ENCODE measurements at regions not wholly inside any gene's neighbourhood (a gene's known extent, or its start where the extent isn't known, plus 50 kb on each side); places are given as distances from the start of the nearest gene placed in this dataset.

DNA sequence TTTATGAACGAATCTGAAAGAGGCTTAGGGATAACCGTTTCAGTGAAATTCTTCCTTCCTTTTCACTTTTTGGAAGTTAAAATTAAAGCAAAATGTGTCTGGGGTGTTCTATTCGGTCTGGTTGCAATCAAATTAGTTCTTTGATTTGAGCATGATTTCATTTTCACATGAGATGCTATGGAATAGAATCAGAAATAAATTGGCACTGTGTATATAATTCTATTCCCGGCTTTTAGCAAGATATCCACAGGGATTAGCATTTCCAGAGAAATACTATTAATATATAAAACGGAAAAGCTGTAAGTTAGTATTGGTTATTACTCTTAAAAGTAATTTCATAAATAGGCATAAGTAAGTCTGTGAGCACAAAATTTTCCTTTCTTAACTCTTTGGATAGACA lies 1676.8 kb upstream of the PCDH7 start:
- TF ChIP-seq, protein P1, sequence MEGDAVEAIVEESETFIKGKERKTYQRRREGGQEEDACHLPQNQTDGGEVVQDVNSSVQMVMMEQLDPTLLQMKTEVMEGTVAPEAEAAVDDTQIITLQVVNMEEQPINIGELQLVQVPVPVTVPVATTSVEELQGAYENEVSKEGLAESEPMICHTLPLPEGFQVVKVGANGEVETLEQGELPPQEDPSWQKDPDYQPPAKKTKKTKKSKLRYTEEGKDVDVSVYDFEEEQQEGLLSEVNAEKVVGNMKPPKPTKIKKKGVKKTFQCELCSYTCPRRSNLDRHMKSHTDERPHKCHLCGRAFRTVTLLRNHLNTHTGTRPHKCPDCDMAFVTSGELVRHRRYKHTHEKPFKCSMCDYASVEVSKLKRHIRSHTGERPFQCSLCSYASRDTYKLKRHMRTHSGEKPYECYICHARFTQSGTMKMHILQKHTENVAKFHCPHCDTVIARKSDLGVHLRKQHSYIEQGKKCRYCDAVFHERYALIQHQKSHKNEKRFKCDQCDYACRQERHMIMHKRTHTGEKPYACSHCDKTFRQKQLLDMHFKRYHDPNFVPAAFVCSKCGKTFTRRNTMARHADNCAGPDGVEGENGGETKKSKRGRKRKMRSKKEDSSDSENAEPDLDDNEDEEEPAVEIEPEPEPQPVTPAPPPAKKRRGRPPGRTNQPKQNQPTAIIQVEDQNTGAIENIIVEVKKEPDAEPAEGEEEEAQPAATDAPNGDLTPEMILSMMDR (IDR thresholded peaks at IDR 0.05), result no peak
- TF ChIP-seq SIN3A (IDR thresholded peaks at IDR 0.05; ENCODE audit: borderline replicate concordance, insufficient read depth, low read depth, low read length), result no peak
- TF ChIP-seq, protein P2, sequence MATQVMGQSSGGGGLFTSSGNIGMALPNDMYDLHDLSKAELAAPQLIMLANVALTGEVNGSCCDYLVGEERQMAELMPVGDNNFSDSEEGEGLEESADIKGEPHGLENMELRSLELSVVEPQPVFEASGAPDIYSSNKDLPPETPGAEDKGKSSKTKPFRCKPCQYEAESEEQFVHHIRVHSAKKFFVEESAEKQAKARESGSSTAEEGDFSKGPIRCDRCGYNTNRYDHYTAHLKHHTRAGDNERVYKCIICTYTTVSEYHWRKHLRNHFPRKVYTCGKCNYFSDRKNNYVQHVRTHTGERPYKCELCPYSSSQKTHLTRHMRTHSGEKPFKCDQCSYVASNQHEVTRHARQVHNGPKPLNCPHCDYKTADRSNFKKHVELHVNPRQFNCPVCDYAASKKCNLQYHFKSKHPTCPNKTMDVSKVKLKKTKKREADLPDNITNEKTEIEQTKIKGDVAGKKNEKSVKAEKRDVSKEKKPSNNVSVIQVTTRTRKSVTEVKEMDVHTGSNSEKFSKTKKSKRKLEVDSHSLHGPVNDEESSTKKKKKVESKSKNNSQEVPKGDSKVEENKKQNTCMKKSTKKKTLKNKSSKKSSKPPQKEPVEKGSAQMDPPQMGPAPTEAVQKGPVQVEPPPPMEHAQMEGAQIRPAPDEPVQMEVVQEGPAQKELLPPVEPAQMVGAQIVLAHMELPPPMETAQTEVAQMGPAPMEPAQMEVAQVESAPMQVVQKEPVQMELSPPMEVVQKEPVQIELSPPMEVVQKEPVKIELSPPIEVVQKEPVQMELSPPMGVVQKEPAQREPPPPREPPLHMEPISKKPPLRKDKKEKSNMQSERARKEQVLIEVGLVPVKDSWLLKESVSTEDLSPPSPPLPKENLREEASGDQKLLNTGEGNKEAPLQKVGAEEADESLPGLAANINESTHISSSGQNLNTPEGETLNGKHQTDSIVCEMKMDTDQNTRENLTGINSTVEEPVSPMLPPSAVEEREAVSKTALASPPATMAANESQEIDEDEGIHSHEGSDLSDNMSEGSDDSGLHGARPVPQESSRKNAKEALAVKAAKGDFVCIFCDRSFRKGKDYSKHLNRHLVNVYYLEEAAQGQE (IDR thresholded peaks at IDR 0.05; ENCODE audit: insufficient read depth in 1 of 2, low read depth in 2 of 2, low read length in 1 of 2), result no peak

Data from Panc1 (cell line).